ENCODE measurements at regions not wholly inside any gene's neighbourhood (a gene's known extent, or its start where the extent isn't known, plus 50 kb on each side); places are given as distances from the start of the nearest gene placed in this dataset.

GRCh38 chr1:194629011-194629410 lies 1442.6 kb upstream of the B3GALT2 start:
- TF ChIP-seq CTCF (IDR thresholded peaks at IDR 0.05; ENCODE audit: insufficient read depth, low read length): no peak
- no peak for TF ChIP-seq POLR2AphosphoS5 (IDR thresholded peaks at IDR 0.05; ENCODE audit: low read depth)

All from HL-60 (cell line).